ENCODE measurements at regions not wholly inside any gene's neighbourhood (a gene's known extent, or its start where the extent isn't known, plus 50 kb on each side); places are given as distances from the start of the nearest gene placed in this dataset.

- Histone ChIP-seq H3K9me3 (ENCODE audit: control insufficient read depth in 5 of 5, low read length in 5 of 5) (no peaks in the 10 kb centered on the region), H3K27ac (ENCODE audit: low read depth, low read length) (no peak overlapping the region), H3K4me3 (ENCODE audit: low read depth in 1 of 5, low read length in 5 of 5) (no peak overlapping the region), H3K4me1 (ENCODE audit: control insufficient read depth in 5 of 5, insufficient read depth in 5 of 5, low read length in 5 of 5) (peaks cover 0 to 6% (median 5%) of the 10 kb centered on the region in 5 donors), H3K36me3 (ENCODE audit: control insufficient read depth in 5 of 5, insufficient read depth in 5 of 5, low read length in 5 of 5) (no peaks in the 10 kb centered on the region), H3K27me3 (ENCODE audit: control insufficient read depth in 5 of 5, insufficient read depth in 4 of 5, low read length in 5 of 5) (no peaks in the 10 kb centered on the region), H3K9ac (ENCODE audit: low read length in 5 of 5) (no peak overlapping the region)
Measured at GRCh38 chr2:217095511-217096205, 235.8 kb upstream of the TNP1 start.

- Histone ChIP-seq H3K4me1 (ENCODE audit: control insufficient read depth in 5 of 5, insufficient read depth in 5 of 5, low read length in 5 of 5) (peaks cover 0 to 8% (median 0%) of the 10 kb centered on the region in 5 donors), H3K9me3 (ENCODE audit: control insufficient read depth in 5 of 5, low read length in 5 of 5) (no peaks in the 10 kb centered on the region), H3K27ac (ENCODE audit: low read depth, low read length) (no peak overlapping the region)
Measured at GRCh38 chr2:217092710-217093379, 233.0 kb upstream of the TNP1 start.

GRCh38 chr2:217091531-217091930 is 231.7 kb upstream of the TNP1 start:
- Histone ChIP-seq H3K27ac (ENCODE audit: low read depth, low read length) (no peak overlapping the region), H3K4me3 (ENCODE audit: low read depth in 1 of 5, low read length in 5 of 5) (no peak overlapping the region), H3K9ac (ENCODE audit: low read length in 5 of 5) (no peak overlapping the region), H3K36me3 (ENCODE audit: control insufficient read depth in 5 of 5, insufficient read depth in 5 of 5, low read length in 5 of 5) (no peaks in the 10 kb centered on the region), H3K4me1 (ENCODE audit: control insufficient read depth in 5 of 5, insufficient read depth in 5 of 5, low read length in 5 of 5) (peaks cover 0 to 8% (median 0%) of the 10 kb centered on the region in 5 donors), H3K9me3 (ENCODE audit: control insufficient read depth in 5 of 5, low read length in 5 of 5) (no peaks in the 10 kb centered on the region), H3K27me3 (ENCODE audit: control insufficient read depth in 5 of 5, insufficient read depth in 4 of 5, low read length in 5 of 5) (no peaks in the 10 kb centered on the region)

More at GRCh38 chr2:217092710-217093379, 233.0 kb upstream of the TNP1 start:
- Histone ChIP-seq H3K27me3 (ENCODE audit: control insufficient read depth in 5 of 5, insufficient read depth in 4 of 5, low read length in 5 of 5) (no peaks in the 10 kb centered on the region), H3K9ac (ENCODE audit: low read length in 5 of 5) (no peak overlapping the region), H3K4me3 (ENCODE audit: low read depth in 1 of 5, low read length in 5 of 5) (no peak overlapping the region), H3K36me3 (ENCODE audit: control insufficient read depth in 5 of 5, insufficient read depth in 5 of 5, low read length in 5 of 5) (no peaks in the 10 kb centered on the region)

GRCh38 chr2:217090884-217091283 is 231.0 kb upstream of the TNP1 start:
- Histone ChIP-seq H3K4me1 (ENCODE audit: control insufficient read depth in 5 of 5, insufficient read depth in 5 of 5, low read length in 5 of 5) (peaks cover 0 to 8% (median 0%) of the 10 kb centered on the region in 5 donors), H3K27me3 (ENCODE audit: control insufficient read depth in 5 of 5, insufficient read depth in 4 of 5, low read length in 5 of 5) (no peaks in the 10 kb centered on the region), H3K4me3 (ENCODE audit: low read depth in 1 of 5, low read length in 5 of 5) (no peak overlapping the region), H3K27ac (ENCODE audit: low read depth, low read length) (no peak overlapping the region), H3K9ac (ENCODE audit: low read length in 5 of 5) (no peak overlapping the region), H3K9me3 (ENCODE audit: control insufficient read depth in 5 of 5, low read length in 5 of 5) (no peaks in the 10 kb centered on the region), H3K36me3 (ENCODE audit: control insufficient read depth in 5 of 5, insufficient read depth in 5 of 5, low read length in 5 of 5) (no peaks in the 10 kb centered on the region)

GRCh38 chr2:217090024-217090473 is 230.2 kb upstream of the TNP1 start:
- H3K27ac ChIP-seq (ENCODE audit: low read depth, low read length), result no peak overlapping the region
- H3K4me3 ChIP-seq (ENCODE audit: low read depth in 1 of 5, low read length in 5 of 5), result peak overlapping the region in 4 of 5 donors; percentile 4 to 49 (median 28)
- H3K36me3 ChIP-seq (ENCODE audit: control insufficient read depth in 5 of 5, insufficient read depth in 5 of 5, low read length in 5 of 5), result no peaks in the 10 kb centered on the region
- H3K9ac ChIP-seq (ENCODE audit: low read length in 5 of 5), result peak overlapping the region in 1 of 5 donors; percentile 2
- no peaks in the 10 kb centered on the region for H3K27me3 ChIP-seq (ENCODE audit: control insufficient read depth in 5 of 5, insufficient read depth in 4 of 5, low read length in 5 of 5)
- no peaks in the 10 kb centered on the region for H3K9me3 ChIP-seq (ENCODE audit: control insufficient read depth in 5 of 5, low read length in 5 of 5)
- peaks cover 0 to 8% (median 0%) of the 10 kb centered on the region in 5 donors for H3K4me1 ChIP-seq (ENCODE audit: control insufficient read depth in 5 of 5, insufficient read depth in 5 of 5, low read length in 5 of 5)

GRCh38 chr2:217086718-217087117 is 226.9 kb upstream of the TNP1 start:
- H3K9ac ChIP-seq (ENCODE audit: low read length in 5 of 5), result no peak overlapping the region
- no peaks in the 10 kb centered on the region for H3K9me3 ChIP-seq (ENCODE audit: control insufficient read depth in 5 of 5, low read length in 5 of 5)
- H3K4me1 ChIP-seq (ENCODE audit: control insufficient read depth in 5 of 5, insufficient read depth in 5 of 5, low read length in 5 of 5), result peaks cover 0 to 8% (median 0%) of the 10 kb centered on the region in 5 donors
- no peaks in the 10 kb centered on the region for H3K27me3 ChIP-seq (ENCODE audit: control insufficient read depth in 5 of 5, insufficient read depth in 4 of 5, low read length in 5 of 5)
- H3K4me3 ChIP-seq (ENCODE audit: low read depth in 1 of 5, low read length in 5 of 5), result no peak overlapping the region
- no peak overlapping the region for H3K27ac ChIP-seq (ENCODE audit: low read depth, low read length)
- no peaks in the 10 kb centered on the region for H3K36me3 ChIP-seq (ENCODE audit: control insufficient read depth in 5 of 5, insufficient read depth in 5 of 5, low read length in 5 of 5)

- H3K27ac ChIP-seq (ENCODE audit: low read depth, low read length), result no peak overlapping the region
- no peak overlapping the region for H3K9ac ChIP-seq (ENCODE audit: low read length in 5 of 5)
- no peak overlapping the region for H3K4me3 ChIP-seq (ENCODE audit: low read depth in 1 of 5, low read length in 5 of 5)
- no peaks in the 10 kb centered on the region for H3K27me3 ChIP-seq (ENCODE audit: control insufficient read depth in 5 of 5, insufficient read depth in 4 of 5, low read length in 5 of 5)
- peaks cover 0 to 8% (median 0%) of the 10 kb centered on the region in 5 donors for H3K4me1 ChIP-seq (ENCODE audit: control insufficient read depth in 5 of 5, insufficient read depth in 5 of 5, low read length in 5 of 5)
- H3K9me3 ChIP-seq (ENCODE audit: control insufficient read depth in 5 of 5, low read length in 5 of 5), result no peaks in the 10 kb centered on the region
- no peaks in the 10 kb centered on the region for H3K36me3 ChIP-seq (ENCODE audit: control insufficient read depth in 5 of 5, insufficient read depth in 5 of 5, low read length in 5 of 5)
Measured at GRCh38 chr2:217086038-217086522, 226.2 kb upstream of the TNP1 start.

- Histone ChIP-seq H3K9me3 (ENCODE audit: control insufficient read depth in 5 of 5, low read length in 5 of 5) (no peaks in the 10 kb centered on the region), H3K27ac (ENCODE audit: low read depth, low read length) (no peak overlapping the region), H3K27me3 (ENCODE audit: control insufficient read depth in 5 of 5, insufficient read depth in 4 of 5, low read length in 5 of 5) (no peaks in the 10 kb centered on the region), H3K4me1 (ENCODE audit: control insufficient read depth in 5 of 5, insufficient read depth in 5 of 5, low read length in 5 of 5) (peaks cover 0 to 8% (median 0%) of the 10 kb centered on the region in 5 donors), H3K9ac (ENCODE audit: low read length in 5 of 5) (no peak overlapping the region), H3K36me3 (ENCODE audit: control insufficient read depth in 5 of 5, insufficient read depth in 5 of 5, low read length in 5 of 5) (no peaks in the 10 kb centered on the region), H3K4me3 (ENCODE audit: low read depth in 1 of 5, low read length in 5 of 5) (no peak overlapping the region)
Measured at GRCh38 chr2:217085543-217085942, 225.7 kb upstream of the TNP1 start.

- no peak overlapping the region for H3K27ac ChIP-seq (ENCODE audit: low read depth, low read length)
- H3K27me3 ChIP-seq (ENCODE audit: control insufficient read depth in 5 of 5, insufficient read depth in 4 of 5, low read length in 5 of 5), result no peaks in the 10 kb centered on the region
- H3K9me3 ChIP-seq (ENCODE audit: control insufficient read depth in 5 of 5, low read length in 5 of 5), result no peaks in the 10 kb centered on the region
- no peak overlapping the region for H3K9ac ChIP-seq (ENCODE audit: low read length in 5 of 5)
- H3K36me3 ChIP-seq (ENCODE audit: control insufficient read depth in 5 of 5, insufficient read depth in 5 of 5, low read length in 5 of 5), result no peaks in the 10 kb centered on the region
- H3K4me3 ChIP-seq (ENCODE audit: low read depth in 1 of 5, low read length in 5 of 5), result no peak overlapping the region
- peaks cover 0 to 6% (median 4%) of the 10 kb centered on the region in 5 donors for H3K4me1 ChIP-seq (ENCODE audit: control insufficient read depth in 5 of 5, insufficient read depth in 5 of 5, low read length in 5 of 5)
Measured at GRCh38 chr2:217081799-217082198, 221.9 kb upstream of the TNP1 start.

- Histone ChIP-seq H3K36me3 (ENCODE audit: control insufficient read depth in 5 of 5, insufficient read depth in 5 of 5, low read length in 5 of 5) (no peaks in the 10 kb centered on the region), H3K27me3 (ENCODE audit: control insufficient read depth in 5 of 5, insufficient read depth in 4 of 5, low read length in 5 of 5) (no peaks in the 10 kb centered on the region), H3K9ac (ENCODE audit: low read length in 5 of 5) (no peak overlapping the region), H3K4me3 (ENCODE audit: low read depth in 1 of 5, low read length in 5 of 5) (no peak overlapping the region), H3K4me1 (ENCODE audit: control insufficient read depth in 5 of 5, insufficient read depth in 5 of 5, low read length in 5 of 5) (peaks cover 0 to 12% (median 6%) of the 10 kb centered on the region in 5 donors), H3K9me3 (ENCODE audit: control insufficient read depth in 5 of 5, low read length in 5 of 5) (no peaks in the 10 kb centered on the region), H3K27ac (ENCODE audit: low read depth, low read length) (no peak overlapping the region)
Measured at GRCh38 chr2:217079165-217079564, 219.3 kb upstream of the TNP1 start.
